Astrocyte (in vitro differentiated cells and primary cell): ENCODE measurements at regions not wholly inside any gene's neighbourhood (a gene's known extent, or its start where the extent isn't known, plus 50 kb on each side); places are given as distances from the start of the nearest gene placed in this dataset.

Experiments
- EZH2 ChIP-seq: IDR thresholded peaks from 2 replicates; pipeline ENCODE4 v1.6.1; 2012; ENCODE audit warnings: mild to moderate bottlenecking, low read length, inconsistent platforms; ENCODE audit not compliant: insufficient read depth
- TF ChIP-seq, protein P1 (sequence below): IDR thresholded peaks from 2 replicates; pipeline ENCODE4 v1.5.1; 2011; ENCODE audit warnings: low read depth, mild to moderate bottlenecking, inconsistent platforms, low read length, moderate library complexity; ENCODE audit not compliant: insufficient read depth

DNA sequence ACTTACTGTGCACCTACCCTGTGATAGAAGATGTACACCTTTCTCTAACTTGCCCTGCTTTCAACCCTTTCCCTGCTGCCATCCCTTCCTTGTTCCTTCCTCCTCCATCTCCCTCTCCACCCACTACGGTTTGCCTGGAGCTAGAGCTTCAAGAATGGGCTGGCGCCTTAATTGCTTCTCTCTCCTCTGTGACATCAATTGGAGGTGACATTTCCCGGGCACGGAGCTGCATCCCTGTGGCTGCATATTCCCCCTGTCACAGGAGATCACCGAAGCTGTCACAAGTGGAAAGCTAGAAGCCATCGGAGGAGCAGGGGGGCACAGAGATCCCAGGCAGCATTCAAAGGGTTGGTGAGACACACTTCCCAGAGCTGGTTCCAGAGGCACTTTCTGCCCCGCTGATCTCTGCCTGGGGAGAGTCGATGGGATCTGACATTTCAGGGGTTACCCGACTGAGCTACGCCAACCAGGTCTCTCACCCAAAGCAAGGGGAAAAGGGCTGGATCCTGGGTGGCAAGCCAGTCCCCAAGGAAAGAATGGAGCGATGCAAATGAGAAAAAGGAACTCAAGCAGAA is 604.9 kb downstream of the MED13L start:
- TF ChIP-seq, protein P1, sequence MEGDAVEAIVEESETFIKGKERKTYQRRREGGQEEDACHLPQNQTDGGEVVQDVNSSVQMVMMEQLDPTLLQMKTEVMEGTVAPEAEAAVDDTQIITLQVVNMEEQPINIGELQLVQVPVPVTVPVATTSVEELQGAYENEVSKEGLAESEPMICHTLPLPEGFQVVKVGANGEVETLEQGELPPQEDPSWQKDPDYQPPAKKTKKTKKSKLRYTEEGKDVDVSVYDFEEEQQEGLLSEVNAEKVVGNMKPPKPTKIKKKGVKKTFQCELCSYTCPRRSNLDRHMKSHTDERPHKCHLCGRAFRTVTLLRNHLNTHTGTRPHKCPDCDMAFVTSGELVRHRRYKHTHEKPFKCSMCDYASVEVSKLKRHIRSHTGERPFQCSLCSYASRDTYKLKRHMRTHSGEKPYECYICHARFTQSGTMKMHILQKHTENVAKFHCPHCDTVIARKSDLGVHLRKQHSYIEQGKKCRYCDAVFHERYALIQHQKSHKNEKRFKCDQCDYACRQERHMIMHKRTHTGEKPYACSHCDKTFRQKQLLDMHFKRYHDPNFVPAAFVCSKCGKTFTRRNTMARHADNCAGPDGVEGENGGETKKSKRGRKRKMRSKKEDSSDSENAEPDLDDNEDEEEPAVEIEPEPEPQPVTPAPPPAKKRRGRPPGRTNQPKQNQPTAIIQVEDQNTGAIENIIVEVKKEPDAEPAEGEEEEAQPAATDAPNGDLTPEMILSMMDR: no peak
- no peak for TF ChIP-seq EZH2
